Right lobe of liver (tissue), 6 donors: ENCODE measurements at regions not wholly inside any gene's neighbourhood (a gene's known extent, or its start where the extent isn't known, plus 50 kb on each side); places are given as distances from the start of the nearest gene placed in this dataset.

Experiments
- ATAC-seq, 4 donors: fragments of 200-7000 bp; cut with Tn5 transposase; one replicate each; pipeline ENCODE4 v1.9.1; 2020; ENCODE audit warnings: mild to moderate bottlenecking in 4 of 4, moderate library complexity in 4 of 4
- DNase-seq, 3 donors: peaks; one replicate each; pipeline ENCODE4 v3.0.0-alpha.2; 2020
- H3K27ac ChIP-seq, 3 donors: fragments of 200-600 bp; one replicate each; pipeline ENCODE4 v1.8.0; 2022
- H3K27me3 ChIP-seq, 2 donors: fragments of 200-600 bp; one replicate each; pipeline ENCODE4 v1.8.0; 2022
- H3K36me3 ChIP-seq, 4 donors: fragments of 200-600 bp; sonication (generic) in 1 of 4; one replicate each; pipeline versions ENCODE4 v1.5.1 to v1.8.0; 2017 to 2022; ENCODE audit warnings: control low read depth in 1 of 4
- H3K4me1 ChIP-seq, 4 donors: fragments of 200-600 bp; sonication (generic) in 1 of 4; one replicate each; pipeline versions ENCODE4 v1.5.1 to v1.8.0; 2017 to 2022; ENCODE audit warnings: control low read depth in 1 of 4
- H3K4me3 ChIP-seq, 3 donors: fragments of 200-600 bp; one replicate each; pipeline ENCODE4 v1.8.0; 2022
- H3K9me3 ChIP-seq, 4 donors: fragments of 200-600 bp; sonication (generic) in 1 of 4; one replicate each; pipeline versions ENCODE4 v1.5.1 to v1.8.0; 2017 to 2022; ENCODE audit warnings: control low read depth in 1 of 4
- CTCF ChIP-seq, 4 donors: fragments of 200-600 bp in 3 of 4; fragments of 450-650 bp in 1 of 4; IDR thresholded peaks; one replicate each; pipeline versions ENCODE4 v1.5.1 to v1.8.0; 2016 to 2022; ENCODE audit warnings: antibody characterized with exemption in 4 of 4, mild to moderate bottlenecking in 2 of 4
- POLR2A ChIP-seq: fragments of 450-650 bp; IDR thresholded peaks from one replicate; pipeline ENCODE4 v1.6.1; 2017; ENCODE audit warnings: antibody characterized with exemption, mild to moderate bottlenecking
- WGBS: methylation state at CpG from one replicate; pipeline ENCODE4 v1.1.6; 2018; ENCODE audit warnings: low coverage, low lambda C conversion rate; ENCODE audit not compliant: insufficient coverage; ENCODE audit errors: missing lambda C conversion rate; 5-methylcytosine and 5-hydroxymethylcytosine counted together
- intact Hi-C, 2 donors: fragments of 100-400 bp; cut with DNase I; formaldehyde crosslinking; loops; one replicate each; pipeline versions ENCODE4 v1.11.2 to v1.14.1; 2022
- donor health status: DM: no; HTN: yes; CAD: no.
- donor health status: DM: no; HTN: no; CAD: no.
- donor health status: DM: no; HTN: no; CAD: no.
- donor health status: DM: no; HTN: yes; CAD: no.
- donor health status: DM: no; HTN: yes; CAD: no.

GRCh38 chr15:94943888-94944287 is 712.5 kb downstream of the MCTP2 start:
- Histone ChIP-seq H3K4me3 (no peak overlapping the region), H3K9me3 (no peaks in the 10 kb centered on the region), H3K27me3 (no peaks in the 10 kb centered on the region), H3K27ac (no peak overlapping the region), H3K36me3 (no peaks in the 10 kb centered on the region), H3K4me1 (no peaks in the 10 kb centered on the region)
- no peak for DNase-seq
- ATAC-seq: no peak
- TF ChIP-seq CTCF (IDR thresholded peaks at IDR 0.05) (no peak), POLR2A (no peak)
- intact Hi-C loops: no loop called here

GRCh38 chr15:94951538-94951937 is 720.2 kb downstream of the MCTP2 start:
- intact Hi-C loops: no loop called here
- Histone ChIP-seq H3K4me1 (no peaks in the 10 kb centered on the region), H3K36me3 (no peaks in the 10 kb centered on the region), H3K27ac (no peak overlapping the region), H3K4me3 (no peak overlapping the region), H3K27me3 (no peaks in the 10 kb centered on the region), H3K9me3 (no peaks in the 10 kb centered on the region)
- ATAC-seq (no peak), DNase-seq (no peak)
- TF ChIP-seq CTCF (IDR thresholded peaks at IDR 0.05) (no peak), POLR2A (no peak)
- 49% methylated on average over 2 of the region's 2 CpGs for WGBS

GRCh38 chr15:94963953-94964352 is 732.6 kb downstream of the MCTP2 start:
- Histone ChIP-seq H3K4me3 (no peak overlapping the region), H3K36me3 (no peaks in the 10 kb centered on the region), H3K27me3 (no peaks in the 10 kb centered on the region), H3K27ac (no peak overlapping the region), H3K4me1 (no peaks in the 10 kb centered on the region), H3K9me3 (no peaks in the 10 kb centered on the region)
- ATAC-seq (no peak), DNase-seq (no peak)
- intact Hi-C loops: no loop called here
- TF ChIP-seq CTCF (IDR thresholded peaks at IDR 0.05): no peak
- TF ChIP-seq POLR2A: no peak

GRCh38 chr15:94965593-94965992 is 734.2 kb downstream of the MCTP2 start:
- no peaks in the 10 kb centered on the region for H3K9me3 ChIP-seq
- H3K27me3 ChIP-seq: no peaks in the 10 kb centered on the region
- intact Hi-C loops: no loop called here
- H3K27ac ChIP-seq: peak overlapping the region in 2 of 3 donors; percentile 5 to 11
- no peaks in the 10 kb centered on the region for H3K4me1 ChIP-seq
- no peaks in the 10 kb centered on the region for H3K36me3 ChIP-seq
- DNase-seq (no peak), ATAC-seq (peak; percentile 38 to 80 (median 48))
- 15% methylated on average over 3 of the region's 3 CpGs for WGBS
- no peak for TF ChIP-seq CTCF (IDR thresholded peaks at IDR 0.05)
- no peak overlapping the region for H3K4me3 ChIP-seq

- Histone ChIP-seq H3K4me1 (no peaks in the 10 kb centered on the region), H3K36me3 (no peaks in the 10 kb centered on the region), H3K27me3 (no peaks in the 10 kb centered on the region), H3K27ac (no peak overlapping the region), H3K4me3 (no peak overlapping the region), H3K9me3 (no peaks in the 10 kb centered on the region)
- ATAC-seq: peak in 2 of 4 donors; percentile 17 to 28
- 50% methylated on average over 5 of the region's 5 CpGs for WGBS
- intact Hi-C loops: no loop called here
- no peak for DNase-seq
- TF ChIP-seq POLR2A: no peak
- TF ChIP-seq CTCF (IDR thresholded peaks at IDR 0.05): no peak
These were observed 736.8 kb downstream of the MCTP2 start for GRCh38 chr15:94968133-94968532.
